ENCODE measurements at regions not wholly inside any gene's neighbourhood (a gene's known extent, or its start where the extent isn't known, plus 50 kb on each side); places are given as distances from the start of the nearest gene placed in this dataset.

DNA sequence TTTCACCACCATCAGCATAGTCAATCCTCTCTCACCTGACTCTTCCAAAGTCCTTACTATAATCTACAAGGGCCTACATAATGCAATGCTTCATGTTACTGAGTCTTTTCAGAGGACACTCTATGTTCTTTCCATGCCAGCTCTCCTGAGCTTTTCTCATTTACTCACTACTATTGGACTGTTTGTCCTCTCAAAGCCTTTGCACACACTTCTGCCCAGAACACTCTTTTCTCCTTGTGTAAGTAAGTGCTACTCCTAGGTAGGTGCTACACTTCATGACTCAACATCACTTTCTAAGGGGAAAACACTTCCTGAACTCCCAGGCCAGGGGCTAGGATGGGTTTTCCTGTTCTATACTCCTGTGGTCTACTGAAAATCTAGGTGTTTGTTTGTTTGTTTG lies 82.5 kb upstream of the GULP1 start:
- no peaks in the 10 kb centered on the region for H3K36me3 Mint-ChIP-seq (ENCODE audit: low read depth)
- H3K27me3 Mint-ChIP-seq = no peaks in the 10 kb centered on the region
- H3K27ac Mint-ChIP-seq = no peak overlapping the region
- DNase-seq (no peak), ATAC-seq (ENCODE audit: low read depth) (no peak)
- intact Hi-C loops (cut with micrococcal nuclease) = no loop called here
- no peak overlapping the region for H3K4me3 Mint-ChIP-seq
- no peaks in the 10 kb centered on the region for H3K9me3 Mint-ChIP-seq
- ChIA-PET POLR2A (no interaction called here), CTCF (no interaction called here)
- H3K4me1 Mint-ChIP-seq = no peaks in the 10 kb centered on the region
- TF ChIP-seq, protein P1, sequence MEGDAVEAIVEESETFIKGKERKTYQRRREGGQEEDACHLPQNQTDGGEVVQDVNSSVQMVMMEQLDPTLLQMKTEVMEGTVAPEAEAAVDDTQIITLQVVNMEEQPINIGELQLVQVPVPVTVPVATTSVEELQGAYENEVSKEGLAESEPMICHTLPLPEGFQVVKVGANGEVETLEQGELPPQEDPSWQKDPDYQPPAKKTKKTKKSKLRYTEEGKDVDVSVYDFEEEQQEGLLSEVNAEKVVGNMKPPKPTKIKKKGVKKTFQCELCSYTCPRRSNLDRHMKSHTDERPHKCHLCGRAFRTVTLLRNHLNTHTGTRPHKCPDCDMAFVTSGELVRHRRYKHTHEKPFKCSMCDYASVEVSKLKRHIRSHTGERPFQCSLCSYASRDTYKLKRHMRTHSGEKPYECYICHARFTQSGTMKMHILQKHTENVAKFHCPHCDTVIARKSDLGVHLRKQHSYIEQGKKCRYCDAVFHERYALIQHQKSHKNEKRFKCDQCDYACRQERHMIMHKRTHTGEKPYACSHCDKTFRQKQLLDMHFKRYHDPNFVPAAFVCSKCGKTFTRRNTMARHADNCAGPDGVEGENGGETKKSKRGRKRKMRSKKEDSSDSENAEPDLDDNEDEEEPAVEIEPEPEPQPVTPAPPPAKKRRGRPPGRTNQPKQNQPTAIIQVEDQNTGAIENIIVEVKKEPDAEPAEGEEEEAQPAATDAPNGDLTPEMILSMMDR (IDR thresholded peaks at IDR 0.05) = no peak

DNA sequence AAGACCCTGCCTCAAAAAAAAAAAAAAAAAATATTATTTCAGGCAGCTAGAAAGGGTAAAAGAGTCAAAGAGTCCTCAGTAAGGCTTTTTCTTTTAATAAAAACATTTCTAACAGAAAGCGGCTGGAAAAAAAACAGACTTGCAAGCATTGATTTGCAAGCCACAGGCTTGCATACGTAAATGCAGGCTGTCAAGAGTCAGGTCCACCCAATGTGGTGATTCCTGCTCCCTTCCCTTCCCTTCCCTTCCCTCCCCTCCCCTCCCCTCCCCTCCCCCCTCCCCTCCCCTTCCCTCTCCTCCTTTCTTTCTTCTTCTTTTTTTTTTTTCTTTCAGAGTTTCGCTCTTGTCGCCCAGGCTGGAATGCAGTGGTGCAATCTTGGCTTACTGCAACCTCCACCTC lies 74.4 kb upstream of the GULP1 start:
- H3K4me3 Mint-ChIP-seq = no peak overlapping the region
- ATAC-seq (ENCODE audit: low read depth) (no peak), DNase-seq (no peak)
- H3K4me1 Mint-ChIP-seq = no peaks in the 10 kb centered on the region
- intact Hi-C loops (cut with micrococcal nuclease) = no loop called here
- no peaks in the 10 kb centered on the region for H3K9me3 Mint-ChIP-seq
- POLR2A ChIA-PET = no interaction called here
- no peaks in the 10 kb centered on the region for H3K36me3 Mint-ChIP-seq (ENCODE audit: low read depth)
- CTCF ChIA-PET = no interaction called here
- H3K27ac Mint-ChIP-seq = no peak overlapping the region
- no peaks in the 10 kb centered on the region for H3K27me3 Mint-ChIP-seq
- TF ChIP-seq, protein P1 (IDR thresholded peaks at IDR 0.05) = no peak

DNA sequence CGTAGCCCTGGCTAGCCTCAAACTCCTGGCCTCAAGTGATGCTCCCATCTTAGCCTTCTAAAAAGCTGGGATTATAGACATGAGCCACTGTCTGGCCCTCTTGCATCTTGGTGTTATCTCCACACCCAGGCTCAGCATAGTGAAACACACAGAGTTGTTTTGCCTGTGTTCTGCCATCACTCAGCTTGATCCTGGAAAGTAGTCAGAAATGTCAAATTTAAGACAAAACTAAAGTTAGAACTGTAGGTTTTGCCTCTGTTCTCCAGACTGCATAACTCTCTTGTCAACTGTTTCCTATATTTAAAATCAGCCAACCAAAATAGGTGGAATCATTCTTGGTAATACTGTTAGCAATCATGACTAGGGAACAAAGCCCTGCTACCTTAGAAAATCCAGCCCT lies 72.1 kb upstream of the GULP1 start:
- intact Hi-C loops (cut with micrococcal nuclease) = no loop called here
- POLR2A ChIA-PET = no interaction called here
- Mint-ChIP-seq H3K4me3 (no peak overlapping the region), H3K27me3 (no peaks in the 10 kb centered on the region), H3K4me1 (no peaks in the 10 kb centered on the region), H3K27ac (no peak overlapping the region), H3K9me3 (peaks cover 4% of the 10 kb centered on the region), H3K36me3 (ENCODE audit: low read depth) (no peaks in the 10 kb centered on the region)
- CTCF ChIA-PET = no interaction called here
- no peak for DNase-seq
- TF ChIP-seq, protein P1 (IDR thresholded peaks at IDR 0.05) = no peak
- no peak for ATAC-seq (ENCODE audit: low read depth)

DNA sequence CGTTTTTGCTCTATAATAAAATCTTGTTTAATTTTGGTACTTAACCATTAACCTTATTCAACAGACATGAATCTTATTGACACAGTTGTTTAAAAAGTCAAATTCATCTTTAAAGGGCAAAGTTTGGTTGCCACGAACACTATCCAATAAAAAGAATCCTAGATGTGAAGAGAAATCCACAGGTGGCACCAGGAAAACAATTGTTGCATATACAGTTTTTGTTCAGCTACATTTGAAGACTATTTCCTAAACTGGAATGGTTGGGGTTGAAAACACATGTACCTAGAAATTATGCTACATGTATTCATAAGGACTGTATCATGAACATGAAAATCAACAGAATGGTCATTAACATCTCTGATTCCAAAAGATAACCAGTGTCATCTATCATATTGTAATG lies 71.1 kb upstream of the GULP1 start:
- H3K27ac Mint-ChIP-seq = no peak overlapping the region
- intact Hi-C loops (cut with micrococcal nuclease) = no loop called here
- H3K36me3 Mint-ChIP-seq (ENCODE audit: low read depth) = no peaks in the 10 kb centered on the region
- ATAC-seq (ENCODE audit: low read depth) (no peak), DNase-seq (no peak)
- ChIA-PET CTCF (no interaction called here), POLR2A (no interaction called here)
- no peaks in the 10 kb centered on the region for H3K27me3 Mint-ChIP-seq
- H3K4me3 Mint-ChIP-seq = no peak overlapping the region
- H3K9me3 Mint-ChIP-seq = peaks cover 4% of the 10 kb centered on the region
- TF ChIP-seq, protein P1 (IDR thresholded peaks at IDR 0.05) = no peak
- no peaks in the 10 kb centered on the region for H3K4me1 Mint-ChIP-seq

DNA sequence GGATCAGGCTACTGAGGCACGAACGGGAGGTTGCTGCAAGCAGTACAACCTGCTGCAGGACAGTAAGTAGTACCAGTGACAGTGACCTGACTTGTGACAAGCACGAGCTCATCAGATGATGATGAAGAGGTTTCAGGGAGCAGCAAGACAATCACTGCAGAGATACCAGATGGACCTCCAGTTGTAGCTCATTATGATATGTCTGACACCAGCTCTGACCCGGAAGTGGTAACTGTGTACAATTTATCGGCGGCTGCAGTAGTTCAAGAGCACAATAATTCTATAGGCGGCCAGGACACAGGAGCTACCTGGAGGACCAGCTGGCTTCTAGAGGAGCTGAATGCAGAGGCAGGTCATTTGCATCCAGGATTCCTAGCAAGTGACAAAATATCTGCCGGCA lies 64.0 kb upstream of the GULP1 start:
- CTCF ChIA-PET = no interaction called here

More for the DNA sequence above, 64.0 kb upstream of the GULP1 start:
- no peak for DNase-seq
- Mint-ChIP-seq H3K4me1 (no peaks in the 10 kb centered on the region), H3K27ac (no peak overlapping the region), H3K9me3 (peaks cover 8% of the 10 kb centered on the region), H3K27me3 (no peaks in the 10 kb centered on the region), H3K36me3 (ENCODE audit: low read depth) (no peaks in the 10 kb centered on the region), H3K4me3 (no peak overlapping the region)
- POLR2A ChIA-PET = no interaction called here
- no peak for ATAC-seq (ENCODE audit: low read depth)
- TF ChIP-seq, protein P1 (IDR thresholded peaks at IDR 0.05) = no peak
- intact Hi-C loops (cut with micrococcal nuclease) = no loop called here
